HEK293 (cell line): ENCODE measurements at regions not wholly inside any gene's neighbourhood (a gene's known extent, or its start where the extent isn't known, plus 50 kb on each side); places are given as distances from the start of the nearest gene placed in this dataset.
A peak's percentile ranks its signal among the peaks of the same experiment; 100 is the strongest.

Experiments used
- CTCF ChIA-PET: fragments of 350-600 bp; formaldehyde crosslinking; extraction: SDS; loops from one replicate; lab custom pipeline; 2021; ENCODE audit warnings: antibody characterized with exemption; lab: Yijun Ruan, JAX
- POLR2A ChIA-PET: fragments of 300-600 bp; formaldehyde crosslinking; extraction: SDS; loops from one replicate; lab custom pipeline; 2020; ENCODE audit warnings: antibody characterized with exemption, inconsistent platforms; lab: Yijun Ruan, JAX
- H3K27ac ChIP-seq: fragments of 200-500 bp; sonication (Bioruptor generic); 2 replicates; pipeline ENCODE4 v1.5.1; 2014; ENCODE audit warnings: low read depth, low read length, control low read depth, inconsistent platforms; ENCODE audit errors: extremely low read depth
- H3K36me3 ChIP-seq, 2 experiments: fragments of 200-500 bp in 1 of 2; sonication (Bioruptor generic) in 1 of 2; 1 replicate in 1 of 2; 2 replicates in 1 of 2; pipeline ENCODE4 v1.5.1; 2014 to 2017; ENCODE audit warnings: inconsistent platforms in 2 of 2, low read length in 2 of 2; ENCODE audit not compliant: control insufficient read depth in 2 of 2, insufficient read depth in 1 of 2
- H3K4me1 ChIP-seq: fragments of 200-500 bp; sonication (Bioruptor generic); 2 replicates; pipeline ENCODE4 v1.5.1; 2014; ENCODE audit warnings: mild to moderate bottlenecking, low read length, inconsistent platforms; ENCODE audit not compliant: control insufficient read depth, insufficient read depth
- H3K4me3 ChIP-seq: 2 replicates; pipeline ENCODE4 v1.5.1; 2011; ENCODE audit warnings: low read depth, mild to moderate bottlenecking, control low read depth, low read length, moderate library complexity
- H3K9me3 ChIP-seq: fragments of 200-500 bp; sonication (Bioruptor generic); 2 replicates; pipeline ENCODE4 v1.5.1; 2014; ENCODE audit warnings: low read depth, low read length, inconsistent platforms; ENCODE audit not compliant: control insufficient read depth, insufficient read depth
- BCL11A ChIP-seq: fragments of 450-650 bp; formaldehyde crosslinking; IDR thresholded peaks from 2 replicates; pipeline ENCODE4 v1.5.1; 2016; ENCODE audit warnings: low read depth, missing biosample characterization, missing genetic modification characterization
- OSR2 ChIP-seq: fragments of 450-650 bp; formaldehyde crosslinking; IDR thresholded peaks from 2 replicates; pipeline ENCODE4 v1.5.1; 2016; ENCODE audit warnings: missing biosample characterization, missing genetic modification characterization
- ZNF10 ChIP-seq: fragments of 450-650 bp; formaldehyde crosslinking; IDR thresholded peaks from 2 replicates; pipeline ENCODE4 v1.5.1; 2017; ENCODE audit warnings: missing biosample characterization, missing genetic modification characterization
- ZNF266 ChIP-seq: fragments of 450-650 bp; formaldehyde crosslinking; IDR thresholded peaks from 2 replicates; pipeline ENCODE4 v1.5.1; 2016; ENCODE audit warnings: missing biosample characterization, missing genetic modification characterization, low read depth
- ZNF302 ChIP-seq: fragments of 450-650 bp; formaldehyde crosslinking; IDR thresholded peaks from 2 replicates; pipeline ENCODE4 v1.5.1; 2016; ENCODE audit warnings: missing biosample characterization, missing genetic modification characterization, low read depth
- ZNF324 ChIP-seq: fragments of 450-650 bp; formaldehyde crosslinking; IDR thresholded peaks from 2 replicates; pipeline ENCODE4 v1.5.1; 2016; ENCODE audit warnings: missing biosample characterization, missing genetic modification characterization
- ZNF391 ChIP-seq: fragments of 450-650 bp; formaldehyde crosslinking; IDR thresholded peaks from 2 replicates; pipeline ENCODE4 v1.5.1; 2016; ENCODE audit warnings: low read depth, missing biosample characterization, missing genetic modification characterization, borderline replicate concordance
- ZNF426 ChIP-seq: fragments of 450-650 bp; formaldehyde crosslinking; IDR thresholded peaks from 2 replicates; pipeline ENCODE4 v1.5.1; 2017; ENCODE audit warnings: missing biosample characterization, missing genetic modification characterization, mild to moderate bottlenecking, inconsistent platforms, moderate library complexity
- ZNF433 ChIP-seq: fragments of 450-650 bp; formaldehyde crosslinking; IDR thresholded peaks from 2 replicates; pipeline ENCODE4 v1.5.1; 2016; ENCODE audit warnings: missing biosample characterization, missing genetic modification characterization, low read depth
- ZNF529 ChIP-seq: fragments of 450-650 bp; formaldehyde crosslinking; IDR thresholded peaks from 2 replicates; pipeline ENCODE4 v1.5.1; 2017; ENCODE audit warnings: missing genetic modification characterization, missing biosample characterization; ENCODE audit not compliant: insufficient replicate concordance
- ZNF544 ChIP-seq: fragments of 450-650 bp; formaldehyde crosslinking; IDR thresholded peaks from 2 replicates; pipeline ENCODE4 v1.5.0; 2017; ENCODE audit warnings: missing biosample characterization, missing genetic modification characterization
- ZNF654 ChIP-seq: fragments of 450-650 bp; formaldehyde crosslinking; IDR thresholded peaks from 2 replicates; pipeline ENCODE4 v1.5.1; 2016; ENCODE audit warnings: low read depth, missing biosample characterization, missing genetic modification characterization
- ZNF670 ChIP-seq: fragments of 450-650 bp; formaldehyde crosslinking; IDR thresholded peaks from 2 replicates; pipeline ENCODE4 v1.5.1; 2016; ENCODE audit warnings: missing biosample characterization, missing genetic modification characterization, low read depth
- ZNF791 ChIP-seq: fragments of 450-650 bp; formaldehyde crosslinking; IDR thresholded peaks from 2 replicates; pipeline ENCODE4 v1.5.1; 2016; ENCODE audit warnings: missing biosample characterization, missing genetic modification characterization
- ZNF830 ChIP-seq: fragments of 450-650 bp; IDR thresholded peaks from 2 replicates; pipeline ENCODE4 v1.5.0; 2018; ENCODE audit warnings: missing biosample characterization, missing genetic modification characterization, low read depth, mild to moderate bottlenecking, moderate library complexity
- ZXDB ChIP-seq: fragments of 450-650 bp; formaldehyde crosslinking; IDR thresholded peaks from 2 replicates; pipeline ENCODE4 v1.5.1; 2016; ENCODE audit warnings: missing biosample characterization, missing genetic modification characterization
- TF ChIP-seq, protein P1 (sequence below): fragments of 450-650 bp; formaldehyde crosslinking; IDR thresholded peaks from 2 replicates; pipeline ENCODE4 v1.5.1; 2016; ENCODE audit warnings: missing biosample characterization, missing genetic modification characterization
- TF ChIP-seq, protein P2 (sequence below): fragments of 450-650 bp; formaldehyde crosslinking; optimal IDR thresholded peaks from 2 replicates; pipeline ENCODE3; 2016; ENCODE audit warnings: missing biosample characterization, mild to moderate bottlenecking, missing genetic modification characterization
- TF ChIP-seq, protein P3 (sequence below): fragments of 450-650 bp; formaldehyde crosslinking; IDR thresholded peaks from 2 replicates; pipeline ENCODE4 v1.5.1; 2016; ENCODE audit warnings: missing biosample characterization, missing genetic modification characterization
- TF ChIP-seq, protein P4 (sequence below): fragments of 450-650 bp; formaldehyde crosslinking; IDR thresholded peaks from 2 replicates; pipeline ENCODE4 v1.5.1; 2017; ENCODE audit warnings: missing biosample characterization, mild to moderate bottlenecking, missing genetic modification characterization, moderate library complexity

DNA sequence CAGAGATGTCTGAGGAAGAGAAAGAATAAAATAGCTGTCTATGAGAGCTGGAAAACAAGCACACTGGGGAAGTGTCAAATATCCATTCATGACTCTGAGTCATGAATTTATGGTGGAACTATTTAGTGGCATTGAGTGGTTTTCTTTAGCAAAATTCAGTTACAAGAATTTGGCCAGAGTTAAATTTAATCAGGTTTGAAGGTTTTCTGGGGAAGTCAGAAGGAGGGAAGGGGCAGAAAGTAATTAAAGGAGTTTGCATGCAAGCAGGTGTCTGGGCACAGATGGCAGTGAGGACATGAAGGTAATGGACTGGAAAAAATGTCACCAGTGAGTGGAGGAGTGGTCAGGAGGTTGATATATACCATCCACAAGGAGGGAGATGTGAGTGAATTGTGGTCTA is 121.9 kb upstream of the IVNS1ABP start (continued):
- TF ChIP-seq, protein P1, sequence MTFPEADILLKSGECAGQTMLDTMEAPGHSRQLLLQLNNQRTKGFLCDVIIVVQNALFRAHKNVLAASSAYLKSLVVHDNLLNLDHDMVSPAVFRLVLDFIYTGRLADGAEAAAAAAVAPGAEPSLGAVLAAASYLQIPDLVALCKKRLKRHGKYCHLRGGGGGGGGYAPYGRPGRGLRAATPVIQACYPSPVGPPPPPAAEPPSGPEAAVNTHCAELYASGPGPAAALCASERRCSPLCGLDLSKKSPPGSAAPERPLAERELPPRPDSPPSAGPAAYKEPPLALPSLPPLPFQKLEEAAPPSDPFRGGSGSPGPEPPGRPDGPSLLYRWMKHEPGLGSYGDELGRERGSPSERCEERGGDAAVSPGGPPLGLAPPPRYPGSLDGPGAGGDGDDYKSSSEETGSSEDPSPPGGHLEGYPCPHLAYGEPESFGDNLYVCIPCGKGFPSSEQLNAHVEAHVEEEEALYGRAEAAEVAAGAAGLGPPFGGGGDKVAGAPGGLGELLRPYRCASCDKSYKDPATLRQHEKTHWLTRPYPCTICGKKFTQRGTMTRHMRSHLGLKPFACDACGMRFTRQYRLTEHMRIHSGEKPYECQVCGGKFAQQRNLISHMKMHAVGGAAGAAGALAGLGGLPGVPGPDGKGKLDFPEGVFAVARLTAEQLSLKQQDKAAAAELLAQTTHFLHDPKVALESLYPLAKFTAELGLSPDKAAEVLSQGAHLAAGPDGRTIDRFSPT (tag by site-specific recombination) = peak; percentile 49; the same call in 1 of the 2 replicates
- TF ChIP-seq OSR2 (tag by site-specific recombination) = peak; percentile 51; the same call in 1 of the 2 replicates
- no peak for TF ChIP-seq ZNF544 (tag by site-specific recombination)
- TF ChIP-seq, protein P2, sequence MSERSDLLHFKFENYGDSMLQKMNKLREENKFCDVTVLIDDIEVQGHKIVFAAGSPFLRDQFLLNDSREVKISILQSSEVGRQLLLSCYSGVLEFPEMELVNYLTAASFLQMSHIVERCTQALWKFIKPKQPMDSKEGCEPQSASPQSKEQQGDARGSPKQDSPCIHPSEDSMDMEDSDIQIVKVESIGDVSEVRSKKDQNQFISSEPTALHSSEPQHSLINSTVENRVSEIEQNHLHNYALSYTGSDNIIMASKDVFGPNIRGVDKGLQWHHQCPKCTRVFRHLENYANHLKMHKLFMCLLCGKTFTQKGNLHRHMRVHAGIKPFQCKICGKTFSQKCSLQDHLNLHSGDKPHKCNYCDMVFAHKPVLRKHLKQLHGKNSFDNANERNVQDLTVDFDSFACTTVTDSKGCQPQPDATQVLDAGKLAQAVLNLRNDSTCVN = peak; percentile 19
- TF ChIP-seq ZNF654 (tag by site-specific recombination) = peak; percentile 10; the same call in 1 of the 2 replicates
- peak; percentile 62; the same call in 1 of the 2 replicates for TF ChIP-seq ZXDB (tag by site-specific recombination)

DNA sequence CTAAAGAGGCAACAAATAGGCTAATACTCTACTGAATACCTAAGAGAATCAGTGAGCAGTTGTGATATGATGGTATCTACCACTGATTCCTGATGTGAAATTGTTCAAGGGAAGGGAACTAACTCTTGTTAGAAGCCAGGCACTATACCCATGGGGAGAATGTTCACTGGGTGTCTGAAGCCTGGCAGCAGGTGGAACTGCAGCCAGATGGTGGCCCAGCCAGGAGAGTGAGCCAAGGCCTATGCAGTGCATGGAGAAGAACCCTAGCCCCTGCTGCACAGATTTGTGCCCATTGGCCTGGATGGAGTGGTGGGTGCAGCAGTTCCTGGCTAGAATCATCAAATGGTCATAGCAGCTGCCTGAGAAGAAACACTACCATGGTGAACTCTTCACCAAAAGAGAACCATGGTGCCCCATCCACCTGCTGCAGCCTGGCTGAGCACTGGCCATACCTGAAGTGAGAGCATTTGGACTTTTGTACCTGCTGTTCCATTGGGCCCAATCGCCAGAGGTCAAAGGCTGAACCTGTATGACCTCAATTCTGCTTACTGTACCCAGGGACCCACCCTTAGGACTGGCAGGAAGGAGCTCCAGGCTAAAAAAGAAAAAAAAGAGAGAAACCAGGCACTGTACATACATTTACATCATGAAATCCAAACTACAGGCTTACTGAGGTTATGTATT is 118.8 kb upstream of the IVNS1ABP start:
- H3K4me1 ChIP-seq = peaks cover 3% of the 10 kb centered on the region; the same call in 1 of the 2 replicates

More for the DNA sequence above, 118.8 kb upstream of the IVNS1ABP start:
- POLR2A ChIA-PET = interaction anchor here (0.7 kb wide), 1 partner anchor 164 kb away, joined by 3 read pairs; no protein-coding TSS in a partner anchor
- no peak overlapping the region for H3K4me3 ChIP-seq
- H3K36me3 ChIP-seq = no peaks in the 10 kb centered on the region
- TF ChIP-seq, protein P3, sequence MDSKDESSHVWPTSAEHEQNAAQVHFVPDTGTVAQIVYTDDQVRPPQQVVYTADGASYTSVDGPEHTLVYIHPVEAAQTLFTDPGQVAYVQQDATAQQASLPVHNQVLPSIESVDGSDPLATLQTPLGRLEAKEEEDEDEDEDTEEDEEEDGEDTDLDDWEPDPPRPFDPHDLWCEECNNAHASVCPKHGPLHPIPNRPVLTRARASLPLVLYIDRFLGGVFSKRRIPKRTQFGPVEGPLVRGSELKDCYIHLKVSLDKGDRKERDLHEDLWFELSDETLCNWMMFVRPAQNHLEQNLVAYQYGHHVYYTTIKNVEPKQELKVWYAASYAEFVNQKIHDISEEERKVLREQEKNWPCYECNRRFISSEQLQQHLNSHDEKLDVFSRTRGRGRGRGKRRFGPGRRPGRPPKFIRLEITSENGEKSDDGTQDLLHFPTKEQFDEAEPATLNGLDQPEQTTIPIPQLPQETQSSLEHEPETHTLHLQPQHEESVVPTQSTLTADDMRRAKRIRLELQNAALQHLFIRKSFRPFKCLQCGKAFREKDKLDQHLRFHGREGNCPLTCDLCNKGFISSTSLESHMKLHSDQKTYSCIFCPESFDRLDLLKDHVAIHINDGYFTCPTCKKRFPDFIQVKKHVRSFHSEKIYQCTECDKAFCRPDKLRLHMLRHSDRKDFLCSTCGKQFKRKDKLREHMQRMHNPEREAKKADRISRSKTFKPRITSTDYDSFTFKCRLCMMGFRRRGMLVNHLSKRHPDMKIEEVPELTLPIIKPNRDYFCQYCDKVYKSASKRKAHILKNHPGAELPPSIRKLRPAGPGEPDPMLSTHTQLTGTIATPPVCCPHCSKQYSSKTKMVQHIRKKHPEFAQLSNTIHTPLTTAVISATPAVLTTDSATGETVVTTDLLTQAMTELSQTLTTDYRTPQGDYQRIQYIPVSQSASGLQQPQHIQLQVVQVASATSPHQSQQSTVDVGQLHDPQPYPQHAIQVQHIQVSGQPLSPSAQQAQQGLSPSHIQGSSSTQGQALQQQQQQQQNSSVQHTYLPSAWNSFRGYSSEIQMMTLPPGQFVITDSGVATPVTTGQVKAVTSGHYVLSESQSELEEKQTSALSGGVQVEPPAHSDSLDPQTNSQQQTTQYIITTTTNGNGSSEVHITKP (tag by site-specific recombination) = no peak
- TF ChIP-seq ZNF266 (tag by site-specific recombination) = no peak
- no peak for TF ChIP-seq ZNF391 (tag by site-specific recombination)
- no peak for TF ChIP-seq ZNF830 (tag by site-specific recombination)
- no peak for TF ChIP-seq ZNF10 (tag by site-specific recombination)
- no peak for TF ChIP-seq ZNF791 (tag by site-specific recombination)
- no peak for TF ChIP-seq BCL11A (tag by site-specific recombination)
- TF ChIP-seq ZNF302 = no peak
- TF ChIP-seq, protein P4, sequence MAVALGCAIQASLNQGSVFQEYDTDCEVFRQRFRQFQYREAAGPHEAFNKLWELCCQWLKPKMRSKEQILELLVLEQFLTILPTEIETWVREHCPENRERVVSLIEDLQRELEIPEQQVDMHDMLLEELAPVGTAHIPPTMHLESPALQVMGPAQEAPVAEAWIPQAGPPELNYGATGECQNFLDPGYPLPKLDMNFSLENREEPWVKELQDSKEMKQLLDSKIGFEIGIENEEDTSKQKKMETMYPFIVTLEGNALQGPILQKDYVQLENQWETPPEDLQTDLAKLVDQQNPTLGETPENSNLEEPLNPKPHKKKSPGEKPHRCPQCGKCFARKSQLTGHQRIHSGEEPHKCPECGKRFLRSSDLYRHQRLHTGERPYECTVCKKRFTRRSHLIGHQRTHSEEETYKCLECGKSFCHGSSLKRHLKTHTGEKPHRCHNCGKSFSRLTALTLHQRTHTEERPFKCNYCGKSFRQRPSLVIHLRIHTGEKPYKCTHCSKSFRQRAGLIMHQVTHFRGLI = no peak
- no peak for TF ChIP-seq ZNF433 (tag by site-specific recombination)
- TF ChIP-seq ZNF324 (tag by site-specific recombination) = no peak
- TF ChIP-seq, protein P1 (tag by site-specific recombination) = no peak
- TF ChIP-seq ZNF426 = no peak
- no peak for TF ChIP-seq ZNF670 (tag by site-specific recombination)
- TF ChIP-seq, protein P2 = no peak
- TF ChIP-seq ZNF544 (tag by site-specific recombination) = no peak
- no peak for TF ChIP-seq ZNF529 (tag by site-specific recombination)
- no peak overlapping the region for H3K27ac ChIP-seq
- CTCF ChIA-PET = interaction anchor here (0.6 kb wide), 1 partner anchor 52 kb away, joined by 4 read pairs; no protein-coding TSS in a partner anchor
- H3K9me3 ChIP-seq = no peaks in the 10 kb centered on the region
